ENCODE measurements at regions not wholly inside any gene's neighbourhood (a gene's known extent, or its start where the extent isn't known, plus 50 kb on each side); places are given as distances from the start of the nearest gene placed in this dataset.

DNA sequence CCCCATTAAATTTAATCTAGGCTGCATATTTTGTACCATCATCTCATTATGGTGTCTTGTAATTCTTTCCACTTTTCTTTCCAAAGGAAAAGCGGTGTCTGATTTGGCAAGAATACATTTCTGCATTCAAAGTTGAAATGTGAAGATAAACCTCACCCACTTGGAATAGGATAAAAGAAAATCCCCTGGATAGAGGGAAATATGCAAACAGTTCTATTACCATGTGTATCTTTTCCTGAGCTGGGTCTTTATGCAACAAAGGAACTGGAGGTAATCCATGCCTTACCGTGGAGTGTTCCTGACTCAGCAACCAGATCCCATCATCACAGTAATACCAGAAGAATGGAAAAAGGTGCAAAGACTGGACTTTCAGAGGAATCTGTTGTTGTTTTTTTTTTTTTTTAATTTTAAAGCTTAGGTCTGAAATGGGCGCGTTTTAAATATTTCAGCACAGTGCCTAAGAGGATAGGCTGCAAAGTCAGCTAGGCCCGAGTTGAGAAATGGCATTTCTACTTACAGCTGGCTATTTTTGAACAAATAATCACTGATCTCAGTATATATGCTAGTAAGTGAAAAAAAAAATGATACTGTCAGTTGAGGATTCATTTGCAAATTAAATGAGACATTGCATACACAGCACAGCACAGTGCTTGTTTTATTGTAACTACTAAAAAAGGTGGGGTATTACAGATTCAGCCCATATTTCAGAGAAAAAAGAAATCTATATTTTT lies 55.5 kb upstream of the ADAMTS9 start:
- POLR2A ChIA-PET: interaction anchor here (0.6 kb wide), 1 partner anchor 1438 kb away, joined by 3 read pairs; no protein-coding TSS in a partner anchor
- H3K4me3 ChIP-seq (ENCODE audit: low read depth, low read length): no peak overlapping the region
- TF ChIP-seq, protein P1, sequence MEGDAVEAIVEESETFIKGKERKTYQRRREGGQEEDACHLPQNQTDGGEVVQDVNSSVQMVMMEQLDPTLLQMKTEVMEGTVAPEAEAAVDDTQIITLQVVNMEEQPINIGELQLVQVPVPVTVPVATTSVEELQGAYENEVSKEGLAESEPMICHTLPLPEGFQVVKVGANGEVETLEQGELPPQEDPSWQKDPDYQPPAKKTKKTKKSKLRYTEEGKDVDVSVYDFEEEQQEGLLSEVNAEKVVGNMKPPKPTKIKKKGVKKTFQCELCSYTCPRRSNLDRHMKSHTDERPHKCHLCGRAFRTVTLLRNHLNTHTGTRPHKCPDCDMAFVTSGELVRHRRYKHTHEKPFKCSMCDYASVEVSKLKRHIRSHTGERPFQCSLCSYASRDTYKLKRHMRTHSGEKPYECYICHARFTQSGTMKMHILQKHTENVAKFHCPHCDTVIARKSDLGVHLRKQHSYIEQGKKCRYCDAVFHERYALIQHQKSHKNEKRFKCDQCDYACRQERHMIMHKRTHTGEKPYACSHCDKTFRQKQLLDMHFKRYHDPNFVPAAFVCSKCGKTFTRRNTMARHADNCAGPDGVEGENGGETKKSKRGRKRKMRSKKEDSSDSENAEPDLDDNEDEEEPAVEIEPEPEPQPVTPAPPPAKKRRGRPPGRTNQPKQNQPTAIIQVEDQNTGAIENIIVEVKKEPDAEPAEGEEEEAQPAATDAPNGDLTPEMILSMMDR (IDR thresholded peaks at IDR 0.05; ENCODE audit: insufficient read depth, low read length, missing control alignments): no peak
- CTCF ChIA-PET: no interaction called here
- no peak for DNase-seq (ENCODE audit: low read depth, low spot score)

DNA sequence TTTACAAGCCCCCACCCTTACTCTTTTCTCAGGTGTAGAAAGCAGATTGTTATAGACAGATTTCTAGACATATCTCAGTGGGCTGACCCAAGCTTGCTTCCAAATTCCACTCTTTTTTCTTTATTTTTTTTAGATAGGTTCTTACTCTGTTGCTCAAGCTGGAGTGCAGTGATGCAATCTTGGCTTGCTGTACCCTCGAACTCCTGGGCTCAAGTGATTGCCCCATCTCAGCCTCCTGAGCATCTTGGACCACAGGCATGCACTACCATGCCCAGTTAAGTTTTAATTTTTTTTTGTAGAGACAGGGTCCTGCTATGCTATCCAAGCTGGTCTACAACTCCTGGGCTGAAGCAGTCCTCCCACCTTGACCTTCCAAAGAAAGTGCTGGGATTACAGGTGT lies 53.5 kb upstream of the ADAMTS9 start:
- no peak for DNase-seq (ENCODE audit: low read depth, low spot score)
- ChIA-PET POLR2A (no interaction called here), CTCF (interaction anchor here (1.2 kb wide), 1 partner anchor 23 kb away, joined by 8 read pairs; no protein-coding TSS in a partner anchor)
- H3K4me3 ChIP-seq (ENCODE audit: low read depth, low read length): no peak overlapping the region
- TF ChIP-seq, protein P1 (IDR thresholded peaks at IDR 0.05; ENCODE audit: insufficient read depth, low read length, missing control alignments): no peak

DNA sequence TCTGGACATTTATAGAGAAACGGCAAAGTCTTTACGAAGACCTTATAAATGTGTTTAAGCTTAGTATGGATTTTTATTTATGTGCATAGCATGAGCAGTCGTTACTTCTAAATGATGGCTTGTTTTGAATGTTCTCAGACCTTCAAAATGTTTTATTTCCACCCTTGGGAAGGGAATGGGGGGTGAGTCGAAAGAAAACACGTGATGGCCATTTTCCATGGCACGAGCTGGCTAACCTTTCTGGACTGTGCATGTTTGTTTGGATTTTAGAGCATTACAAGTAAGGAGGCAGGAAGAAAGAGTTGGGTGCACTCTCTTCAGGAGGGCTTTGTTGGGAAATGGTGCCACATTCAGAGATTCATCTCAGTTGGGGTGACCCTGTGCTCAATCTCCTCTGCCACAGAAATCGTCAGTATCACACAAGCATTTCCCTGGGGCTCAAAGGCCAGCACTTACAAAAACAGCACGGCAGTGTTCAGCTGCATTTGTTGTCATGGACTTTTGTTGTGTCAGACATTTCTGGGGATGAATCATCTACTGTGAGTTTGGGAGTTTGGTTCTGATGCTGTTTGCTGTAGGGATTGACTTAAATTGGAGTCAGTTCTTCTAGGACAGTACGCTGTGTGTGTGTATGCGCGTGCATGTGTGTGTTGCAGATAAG lies 52.3 kb upstream of the ADAMTS9 start:
- no peak for DNase-seq (ENCODE audit: low read depth, low spot score)
- TF ChIP-seq, protein P1 (IDR thresholded peaks at IDR 0.05; ENCODE audit: insufficient read depth, low read length, missing control alignments): no peak
- POLR2A ChIA-PET: no interaction called here
- H3K4me3 ChIP-seq (ENCODE audit: low read depth, low read length): no peak overlapping the region
- CTCF ChIA-PET: interaction anchor here (1.2 kb wide), 1 partner anchor 22 kb away, joined by 8 read pairs; no protein-coding TSS in a partner anchor

Measured in AG04449 (cell line).